ENCODE measurements at regions not wholly inside any gene's neighbourhood (a gene's known extent, or its start where the extent isn't known, plus 50 kb on each side); places are given as distances from the start of the nearest gene placed in this dataset.

DNA sequence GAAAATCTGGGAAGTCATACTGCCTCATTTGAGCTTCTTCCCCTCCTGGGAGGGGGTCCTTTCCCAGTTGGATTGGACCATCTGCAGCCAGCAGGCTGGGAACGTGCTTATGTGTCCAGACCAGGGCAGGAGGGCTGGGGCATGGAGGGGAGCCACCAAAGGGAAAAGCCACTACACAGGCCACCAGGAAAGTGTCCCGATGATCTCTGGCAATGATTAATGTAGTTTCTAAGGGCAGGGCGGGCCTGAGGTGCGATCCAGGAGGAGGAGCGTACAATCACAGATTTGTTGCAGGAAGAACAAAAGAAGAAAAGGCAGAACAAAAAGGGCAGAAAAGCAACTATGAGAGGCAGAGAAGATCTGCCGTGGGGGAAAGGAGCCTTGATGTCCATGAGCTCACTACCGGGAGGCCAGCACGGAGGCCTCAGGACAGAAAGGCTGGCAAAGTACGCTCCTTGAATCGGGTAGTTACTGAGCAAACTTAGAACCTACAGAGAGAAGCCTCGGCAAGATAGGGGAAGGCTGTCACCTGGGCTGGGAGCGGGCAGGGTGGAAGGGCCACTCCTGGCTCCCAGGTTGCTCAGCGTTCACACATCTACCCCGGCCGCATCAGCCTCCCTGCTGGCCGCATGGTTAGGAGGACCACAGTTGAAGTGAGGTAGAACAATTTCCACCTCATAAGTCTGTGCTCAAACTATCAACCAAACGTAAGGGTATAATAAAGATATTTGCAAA is 79.5 kb upstream of the PCSK6 start (continued):
- TF ChIP-seq, protein P1, sequence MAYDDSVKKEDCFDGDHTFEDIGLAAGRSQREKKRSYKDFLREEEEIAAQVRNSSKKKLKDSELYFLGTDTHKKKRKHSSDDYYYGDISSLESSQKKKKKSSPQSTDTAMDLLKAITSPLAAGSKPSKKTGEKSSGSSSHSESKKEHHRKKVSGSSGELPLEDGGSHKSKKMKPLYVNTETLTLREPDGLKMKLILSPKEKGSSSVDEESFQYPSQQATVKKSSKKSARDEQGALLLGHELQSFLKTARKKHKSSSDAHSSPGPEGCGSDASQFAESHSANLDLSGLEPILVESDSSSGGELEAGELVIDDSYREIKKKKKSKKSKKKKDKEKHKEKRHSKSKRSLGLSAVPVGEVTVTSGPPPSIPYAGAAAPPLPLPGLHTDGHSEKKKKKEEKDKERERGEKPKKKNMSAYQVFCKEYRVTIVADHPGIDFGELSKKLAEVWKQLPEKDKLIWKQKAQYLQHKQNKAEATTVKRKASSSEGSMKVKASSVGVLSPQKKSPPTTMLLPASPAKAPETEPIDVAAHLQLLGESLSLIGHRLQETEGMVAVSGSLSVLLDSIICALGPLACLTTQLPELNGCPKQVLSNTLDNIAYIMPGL (CRISPR knock-in tag; IDR thresholded peaks at IDR 0.05; ENCODE audit: borderline replicate concordance) = no peak
- no peak for TF ChIP-seq CBX2 (IDR thresholded peaks at IDR 0.05; ENCODE audit: borderline replicate concordance, low read depth)

DNA sequence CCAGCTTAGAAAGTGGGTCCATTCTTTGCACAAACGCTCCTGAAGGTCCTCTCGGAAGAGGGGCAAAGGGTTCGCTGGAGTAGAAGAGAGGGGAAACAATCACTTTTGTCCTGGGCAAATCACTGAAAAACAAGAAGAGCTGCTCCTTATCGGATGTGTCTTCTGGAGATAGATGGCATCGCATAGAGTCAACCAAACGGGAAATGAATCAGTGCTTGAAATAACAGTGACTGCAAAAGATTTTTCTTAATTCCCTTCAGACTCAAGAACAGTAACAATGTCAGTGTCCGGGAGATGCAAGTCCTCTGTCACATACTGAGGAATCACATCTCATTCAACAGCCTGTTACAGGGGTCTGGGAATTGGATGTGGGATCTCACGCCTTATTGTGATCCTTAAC is 78.8 kb upstream of the PCSK6 start:
- no peak for DNase-seq (ENCODE audit: low read depth in 1 of 2, low spot score in 1 of 2)
- no peak for TF ChIP-seq PHF8 (IDR thresholded peaks at IDR 0.05; ENCODE audit: borderline replicate concordance, low read depth)
- no peak for TF ChIP-seq HOXB13 (CRISPR knock-in tag; IDR thresholded peaks at IDR 0.05; ENCODE audit: low read depth)
- TF ChIP-seq, protein P2, sequence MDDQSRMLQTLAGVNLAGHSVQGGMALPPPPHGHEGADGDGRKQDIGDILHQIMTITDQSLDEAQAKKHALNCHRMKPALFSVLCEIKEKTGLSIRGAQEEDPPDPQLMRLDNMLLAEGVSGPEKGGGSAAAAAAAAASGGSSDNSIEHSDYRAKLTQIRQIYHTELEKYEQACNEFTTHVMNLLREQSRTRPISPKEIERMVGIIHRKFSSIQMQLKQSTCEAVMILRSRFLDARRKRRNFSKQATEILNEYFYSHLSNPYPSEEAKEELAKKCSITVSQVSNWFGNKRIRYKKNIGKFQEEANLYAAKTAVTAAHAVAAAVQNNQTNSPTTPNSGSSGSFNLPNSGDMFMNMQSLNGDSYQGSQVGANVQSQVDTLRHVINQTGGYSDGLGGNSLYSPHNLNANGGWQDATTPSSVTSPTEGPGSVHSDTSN (IDR thresholded peaks at IDR 0.05) = no peak
- TF ChIP-seq, protein P3, sequence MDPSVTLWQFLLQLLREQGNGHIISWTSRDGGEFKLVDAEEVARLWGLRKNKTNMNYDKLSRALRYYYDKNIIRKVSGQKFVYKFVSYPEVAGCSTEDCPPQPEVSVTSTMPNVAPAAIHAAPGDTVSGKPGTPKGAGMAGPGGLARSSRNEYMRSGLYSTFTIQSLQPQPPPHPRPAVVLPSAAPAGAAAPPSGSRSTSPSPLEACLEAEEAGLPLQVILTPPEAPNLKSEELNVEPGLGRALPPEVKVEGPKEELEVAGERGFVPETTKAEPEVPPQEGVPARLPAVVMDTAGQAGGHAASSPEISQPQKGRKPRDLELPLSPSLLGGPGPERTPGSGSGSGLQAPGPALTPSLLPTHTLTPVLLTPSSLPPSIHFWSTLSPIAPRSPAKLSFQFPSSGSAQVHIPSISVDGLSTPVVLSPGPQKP (IDR thresholded peaks at IDR 0.05; ENCODE audit: low read depth, low read length) = no peak
- TF ChIP-seq CHD4 (IDR thresholded peaks at IDR 0.05; ENCODE audit: borderline replicate concordance) = no peak
- no peak for TF ChIP-seq NFE2L2 (conservative IDR thresholded peaks at IDR 0.05; ENCODE audit: low read length)
- TF ChIP-seq, protein P4, sequence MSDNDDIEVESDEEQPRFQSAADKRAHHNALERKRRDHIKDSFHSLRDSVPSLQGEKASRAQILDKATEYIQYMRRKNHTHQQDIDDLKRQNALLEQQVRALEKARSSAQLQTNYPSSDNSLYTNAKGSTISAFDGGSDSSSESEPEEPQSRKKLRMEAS (IDR thresholded peaks at IDR 0.05) = no peak
- TF ChIP-seq, protein P5, sequence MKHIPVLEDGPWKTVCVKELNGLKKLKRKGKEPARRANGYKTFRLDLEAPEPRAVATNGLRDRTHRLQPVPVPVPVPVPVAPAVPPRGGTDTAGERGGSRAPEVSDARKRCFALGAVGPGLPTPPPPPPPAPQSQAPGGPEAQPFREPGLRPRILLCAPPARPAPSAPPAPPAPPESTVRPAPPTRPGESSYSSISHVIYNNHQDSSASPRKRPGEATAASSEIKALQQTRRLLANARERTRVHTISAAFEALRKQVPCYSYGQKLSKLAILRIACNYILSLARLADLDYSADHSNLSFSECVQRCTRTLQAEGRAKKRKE (CRISPR knock-in tag; IDR thresholded peaks at IDR 0.05; ENCODE audit: low read depth) = no peak
- no peak for TF ChIP-seq RARB (CRISPR knock-in tag; IDR thresholded peaks at IDR 0.05)
- WGBS (ENCODE audit: missing lambda C conversion rate) = 81% methylated on average over 8 of the region's 8 CpGs
- H3K9me3 ChIP-seq = 0 out of 3 replicates have a peak, but pooled peaks cover 3% of the 10 kb centered on the region
- CTCF ChIA-PET = no interaction called here
- no peak for FAIRE-seq
- no peak overlapping the region for H3K4me3 ChIP-seq
- H3K27ac ChIP-seq = no peak overlapping the region
- POLR2A ChIA-PET = no interaction called here
- no peak for ATAC-seq
- no peak overlapping the region for H3K4me2 ChIP-seq
- H3K4me1 ChIP-seq = peaks cover 13% of the 10 kb centered on the region; the same call in 2 of the 3 replicates

DNA sequence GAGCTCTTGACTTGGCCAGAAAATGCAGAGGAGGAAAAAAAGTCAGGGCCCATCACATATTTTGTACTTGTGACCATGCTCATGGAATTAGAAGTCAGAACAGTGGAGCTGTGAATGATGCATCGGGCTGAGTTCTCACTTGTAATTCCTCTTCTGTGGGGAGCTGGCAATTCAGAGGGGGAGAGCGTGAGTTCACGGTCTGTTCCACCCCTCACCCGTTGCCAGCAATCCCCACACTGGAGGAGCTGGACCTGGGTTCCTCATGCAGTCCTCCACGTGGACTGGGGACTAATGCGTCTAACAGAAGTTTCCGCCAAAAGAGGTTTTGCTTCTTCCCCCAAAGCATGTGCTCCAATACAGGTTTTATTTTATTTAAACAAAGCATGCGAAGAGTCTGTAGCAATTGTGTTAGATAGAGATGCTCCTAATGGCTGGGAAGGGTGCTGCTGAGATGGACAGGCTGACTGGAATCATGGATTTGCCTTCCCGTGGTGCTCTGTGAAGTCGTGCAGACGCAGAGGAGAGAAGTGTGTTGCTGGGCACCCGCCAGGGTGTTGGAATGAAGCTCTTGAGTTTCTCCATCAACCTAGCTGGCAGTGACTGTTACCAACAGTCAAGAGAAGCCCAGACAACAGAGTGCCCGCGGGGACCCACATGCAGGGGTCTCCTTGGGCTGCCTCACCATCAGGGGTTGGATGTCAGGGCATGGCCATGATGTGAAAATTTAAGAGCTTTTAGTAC is 77.4 kb upstream of the PCSK6 start:
- ATAC-seq (no peak), DNase-seq (ENCODE audit: low read depth in 1 of 2, low spot score in 1 of 2) (no peak), FAIRE-seq (no peak)
- H3K4me2 ChIP-seq = no peak overlapping the region
- ChIA-PET CTCF (interaction anchor here (0.7 to 3.0 kb wide), 7 partner anchors 11 to 277 kb away, joined by 3 to 15 read pairs (median 8); no protein-coding TSS in a partner anchor), POLR2A (no interaction called here)
- no peak overlapping the region for H3K4me3 ChIP-seq
- 77% methylated on average over 14 of the region's 14 CpGs for WGBS (ENCODE audit: missing lambda C conversion rate)
- H3K9me3 ChIP-seq = 0 out of 3 replicates have a peak, but pooled peaks cover 3% of the 10 kb centered on the region
- no peak for TF ChIP-seq TFCP2L1 (CRISPR knock-in tag; IDR thresholded peaks at IDR 0.05)
- no peak for TF ChIP-seq ZNF302 (CRISPR knock-in tag; IDR thresholded peaks at IDR 0.05)
- no peak overlapping the region for H3K27ac ChIP-seq
- H3K4me1 ChIP-seq = peaks cover 13% of the 10 kb centered on the region; the same call in 2 of the 3 replicates
